ENCODE measurements at regions not wholly inside any gene's neighbourhood (a gene's known extent, or its start where the extent isn't known, plus 50 kb on each side); places are given as distances from the start of the nearest gene placed in this dataset.

DNA sequence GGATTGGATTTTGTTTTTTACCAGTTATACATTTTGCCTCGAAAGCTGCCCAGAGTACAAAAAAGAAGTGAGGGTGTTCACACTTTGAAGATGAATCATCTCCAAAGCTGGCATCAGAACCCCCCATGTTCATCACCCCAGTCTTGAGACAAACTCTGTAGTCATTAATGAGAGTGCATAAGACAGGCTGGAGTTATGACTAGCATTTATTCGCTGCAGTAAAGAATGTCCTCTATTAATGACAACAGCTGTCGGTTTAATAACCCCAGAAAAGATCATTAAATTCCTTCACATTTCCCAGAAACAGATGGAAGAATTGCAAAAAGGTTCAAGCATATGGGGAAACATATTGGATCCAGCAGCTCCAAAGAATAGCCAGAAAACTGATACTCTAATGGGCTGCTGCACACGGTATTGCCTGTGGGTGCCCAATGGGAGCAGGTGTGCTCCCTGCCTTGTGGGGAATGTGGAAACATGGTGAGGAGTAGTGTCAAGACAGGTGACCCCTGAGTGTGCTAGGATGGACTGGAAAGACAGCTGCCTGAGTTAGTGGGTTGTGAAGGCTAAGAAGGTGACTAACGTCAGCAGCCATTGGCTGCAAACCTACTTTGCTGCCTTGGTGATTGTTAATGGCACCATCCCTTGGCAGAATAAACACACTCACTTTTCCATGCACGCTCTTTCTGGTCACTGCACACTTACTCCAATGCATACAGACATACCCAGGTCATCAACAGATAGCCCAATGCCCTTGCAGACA, 81.9 kb downstream of the AIPL1 start:
- TF ChIP-seq, protein P1, sequence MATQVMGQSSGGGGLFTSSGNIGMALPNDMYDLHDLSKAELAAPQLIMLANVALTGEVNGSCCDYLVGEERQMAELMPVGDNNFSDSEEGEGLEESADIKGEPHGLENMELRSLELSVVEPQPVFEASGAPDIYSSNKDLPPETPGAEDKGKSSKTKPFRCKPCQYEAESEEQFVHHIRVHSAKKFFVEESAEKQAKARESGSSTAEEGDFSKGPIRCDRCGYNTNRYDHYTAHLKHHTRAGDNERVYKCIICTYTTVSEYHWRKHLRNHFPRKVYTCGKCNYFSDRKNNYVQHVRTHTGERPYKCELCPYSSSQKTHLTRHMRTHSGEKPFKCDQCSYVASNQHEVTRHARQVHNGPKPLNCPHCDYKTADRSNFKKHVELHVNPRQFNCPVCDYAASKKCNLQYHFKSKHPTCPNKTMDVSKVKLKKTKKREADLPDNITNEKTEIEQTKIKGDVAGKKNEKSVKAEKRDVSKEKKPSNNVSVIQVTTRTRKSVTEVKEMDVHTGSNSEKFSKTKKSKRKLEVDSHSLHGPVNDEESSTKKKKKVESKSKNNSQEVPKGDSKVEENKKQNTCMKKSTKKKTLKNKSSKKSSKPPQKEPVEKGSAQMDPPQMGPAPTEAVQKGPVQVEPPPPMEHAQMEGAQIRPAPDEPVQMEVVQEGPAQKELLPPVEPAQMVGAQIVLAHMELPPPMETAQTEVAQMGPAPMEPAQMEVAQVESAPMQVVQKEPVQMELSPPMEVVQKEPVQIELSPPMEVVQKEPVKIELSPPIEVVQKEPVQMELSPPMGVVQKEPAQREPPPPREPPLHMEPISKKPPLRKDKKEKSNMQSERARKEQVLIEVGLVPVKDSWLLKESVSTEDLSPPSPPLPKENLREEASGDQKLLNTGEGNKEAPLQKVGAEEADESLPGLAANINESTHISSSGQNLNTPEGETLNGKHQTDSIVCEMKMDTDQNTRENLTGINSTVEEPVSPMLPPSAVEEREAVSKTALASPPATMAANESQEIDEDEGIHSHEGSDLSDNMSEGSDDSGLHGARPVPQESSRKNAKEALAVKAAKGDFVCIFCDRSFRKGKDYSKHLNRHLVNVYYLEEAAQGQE (IDR thresholded peaks at IDR 0.05; ENCODE audit: low read depth) = no peak
- TF ChIP-seq, protein P2, sequence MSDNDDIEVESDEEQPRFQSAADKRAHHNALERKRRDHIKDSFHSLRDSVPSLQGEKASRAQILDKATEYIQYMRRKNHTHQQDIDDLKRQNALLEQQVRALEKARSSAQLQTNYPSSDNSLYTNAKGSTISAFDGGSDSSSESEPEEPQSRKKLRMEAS (IDR thresholded peaks at IDR 0.05) = no peak
- TF ChIP-seq TCF12 (IDR thresholded peaks at IDR 0.05; ENCODE audit: low read depth) (no peak), TAF1 (IDR thresholded peaks at IDR 0.05; ENCODE audit: low read depth) (no peak), CREB1 (IDR thresholded peaks at IDR 0.05; ENCODE audit: low read depth) (no peak), CEBPB (IDR thresholded peaks at IDR 0.05) (no peak), FOXM1 (IDR thresholded peaks at IDR 0.05; ENCODE audit: borderline replicate concordance, low read depth) (no peak), TEAD4 (IDR thresholded peaks at IDR 0.05) (no peak), ZBTB7A (IDR thresholded peaks at IDR 0.05; ENCODE audit: low read depth) (no peak)

DNA sequence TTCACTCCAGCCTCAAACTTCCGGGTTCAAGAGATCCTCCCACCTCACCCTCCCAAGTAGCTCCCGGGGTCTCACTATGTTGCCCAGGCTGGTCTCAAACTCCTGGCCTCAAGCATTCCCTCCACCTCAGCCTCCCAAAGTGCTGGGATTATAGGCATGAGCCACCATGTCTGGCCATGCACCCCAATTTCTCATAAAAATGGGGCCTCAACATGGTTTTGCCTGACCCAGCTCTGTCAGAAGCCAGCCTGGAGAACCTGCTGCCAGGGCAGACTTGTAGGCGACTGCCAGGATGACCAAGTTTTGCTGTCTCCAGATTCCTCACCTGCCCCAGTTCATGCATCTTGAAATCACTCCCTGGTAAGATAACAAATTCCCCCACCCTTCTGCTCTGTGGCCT, 82.9 kb downstream of the AIPL1 start:
- TF ChIP-seq, protein P2 (IDR thresholded peaks at IDR 0.05) = no peak
- TF ChIP-seq CREB1 (IDR thresholded peaks at IDR 0.05; ENCODE audit: low read depth) = no peak
- no peak for TF ChIP-seq YY1 (IDR thresholded peaks at IDR 0.05; ENCODE audit: low read depth)
- no peak for TF ChIP-seq CEBPB (IDR thresholded peaks at IDR 0.05)
- no peak for TF ChIP-seq ZBTB7A (IDR thresholded peaks at IDR 0.05; ENCODE audit: low read depth)
- TF ChIP-seq, protein P1 (IDR thresholded peaks at IDR 0.05; ENCODE audit: low read depth) = no peak
- no peak for TF ChIP-seq FOXM1 (IDR thresholded peaks at IDR 0.05; ENCODE audit: borderline replicate concordance, low read depth)
- TF ChIP-seq, protein P3, sequence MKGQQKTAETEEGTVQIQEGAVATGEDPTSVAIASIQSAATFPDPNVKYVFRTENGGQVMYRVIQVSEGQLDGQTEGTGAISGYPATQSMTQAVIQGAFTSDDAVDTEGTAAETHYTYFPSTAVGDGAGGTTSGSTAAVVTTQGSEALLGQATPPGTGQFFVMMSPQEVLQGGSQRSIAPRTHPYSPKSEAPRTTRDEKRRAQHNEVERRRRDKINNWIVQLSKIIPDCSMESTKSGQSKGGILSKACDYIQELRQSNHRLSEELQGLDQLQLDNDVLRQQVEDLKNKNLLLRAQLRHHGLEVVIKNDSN (IDR thresholded peaks at IDR 0.05) = no peak
- no peak for TF ChIP-seq EP300 (IDR thresholded peaks at IDR 0.05; ENCODE audit: borderline replicate concordance)
- TF ChIP-seq RAD21 (IDR thresholded peaks at IDR 0.05; ENCODE audit: low read depth) = no peak
- TF ChIP-seq NFIC (IDR thresholded peaks at IDR 0.05) = no peak
- no peak for TF ChIP-seq TCF12 (IDR thresholded peaks at IDR 0.05; ENCODE audit: low read depth)
- TF ChIP-seq EGR1 (IDR thresholded peaks at IDR 0.05) = no peak
- TF ChIP-seq TEAD4 (IDR thresholded peaks at IDR 0.05) = no peak
- TF ChIP-seq TAF1 (IDR thresholded peaks at IDR 0.05; ENCODE audit: low read depth) = no peak

DNA sequence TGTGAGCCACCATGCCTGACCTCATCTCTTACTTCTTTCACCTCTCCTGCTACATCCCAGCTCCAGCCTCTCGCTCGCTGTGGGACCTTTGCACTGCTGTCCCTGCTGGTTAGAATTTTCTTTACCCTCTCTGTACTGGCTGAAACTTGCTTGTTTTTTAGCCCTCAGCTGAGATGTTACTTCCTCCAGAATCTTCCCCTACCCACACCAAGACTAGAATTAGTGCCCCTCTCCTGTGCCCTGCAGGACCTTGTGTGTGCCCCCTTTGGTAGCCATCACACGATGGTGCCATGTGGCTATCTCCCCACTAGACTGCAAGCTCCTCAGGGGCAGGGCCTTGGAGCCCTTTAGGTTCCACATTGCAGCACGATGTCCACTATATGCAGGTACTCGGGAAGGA, 84.1 kb downstream of the AIPL1 start:
- TF ChIP-seq, protein P2 (IDR thresholded peaks at IDR 0.05) = no peak
- TF ChIP-seq TEAD4 (IDR thresholded peaks at IDR 0.05) = no peak
- TF ChIP-seq CREB1 (IDR thresholded peaks at IDR 0.05; ENCODE audit: low read depth) = no peak
- no peak for TF ChIP-seq CEBPB (IDR thresholded peaks at IDR 0.05)
- TF ChIP-seq, protein P3 (IDR thresholded peaks at IDR 0.05) = no peak

DNA sequence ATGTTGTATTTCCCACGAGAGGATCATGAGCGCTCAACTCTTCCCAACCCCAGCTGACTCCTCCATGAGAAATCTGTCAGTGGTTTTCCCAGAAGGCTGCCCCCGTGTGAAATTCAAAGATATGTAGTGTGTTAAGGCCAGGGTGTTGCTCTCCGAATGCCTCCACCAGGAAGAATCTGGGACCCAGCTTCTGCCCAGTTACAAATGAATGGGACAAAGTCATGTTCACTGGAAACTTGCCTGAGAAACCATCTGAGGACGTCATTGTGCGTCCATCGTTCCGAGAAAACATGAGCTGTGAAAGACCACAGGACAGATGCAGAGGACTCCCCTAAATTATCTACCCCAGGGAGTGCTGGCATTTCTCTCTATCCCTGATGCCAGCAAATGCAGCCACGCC, 86.0 kb downstream of the AIPL1 start:
- no peak for TF ChIP-seq NFIC (IDR thresholded peaks at IDR 0.05)
- TF ChIP-seq TEAD4 (IDR thresholded peaks at IDR 0.05) = no peak
- TF ChIP-seq RAD21 (IDR thresholded peaks at IDR 0.05; ENCODE audit: low read depth) = no peak
- TF ChIP-seq CEBPB (IDR thresholded peaks at IDR 0.05) = no peak
- no peak for TF ChIP-seq TCF12 (IDR thresholded peaks at IDR 0.05; ENCODE audit: low read depth)
- no peak for TF ChIP-seq EGR1 (IDR thresholded peaks at IDR 0.05)
- TF ChIP-seq, protein P3 (IDR thresholded peaks at IDR 0.05) = no peak
- TF ChIP-seq CREB1 (IDR thresholded peaks at IDR 0.05; ENCODE audit: low read depth) = no peak
- no peak for TF ChIP-seq TAF1 (IDR thresholded peaks at IDR 0.05; ENCODE audit: low read depth)
- TF ChIP-seq ZBTB7A (IDR thresholded peaks at IDR 0.05; ENCODE audit: low read depth) = no peak
- TF ChIP-seq YY1 (IDR thresholded peaks at IDR 0.05; ENCODE audit: low read depth) = no peak
- no peak for TF ChIP-seq EP300 (IDR thresholded peaks at IDR 0.05; ENCODE audit: borderline replicate concordance)
- no peak for TF ChIP-seq FOXM1 (IDR thresholded peaks at IDR 0.05; ENCODE audit: borderline replicate concordance, low read depth)
- TF ChIP-seq, protein P2 (IDR thresholded peaks at IDR 0.05) = no peak
- TF ChIP-seq, protein P1 (IDR thresholded peaks at IDR 0.05; ENCODE audit: low read depth) = no peak
